ENCODE measurements at regions not wholly inside any gene's neighbourhood (a gene's known extent, or its start where the extent isn't known, plus 50 kb on each side); places are given as distances from the start of the nearest gene placed in this dataset.

DNA sequence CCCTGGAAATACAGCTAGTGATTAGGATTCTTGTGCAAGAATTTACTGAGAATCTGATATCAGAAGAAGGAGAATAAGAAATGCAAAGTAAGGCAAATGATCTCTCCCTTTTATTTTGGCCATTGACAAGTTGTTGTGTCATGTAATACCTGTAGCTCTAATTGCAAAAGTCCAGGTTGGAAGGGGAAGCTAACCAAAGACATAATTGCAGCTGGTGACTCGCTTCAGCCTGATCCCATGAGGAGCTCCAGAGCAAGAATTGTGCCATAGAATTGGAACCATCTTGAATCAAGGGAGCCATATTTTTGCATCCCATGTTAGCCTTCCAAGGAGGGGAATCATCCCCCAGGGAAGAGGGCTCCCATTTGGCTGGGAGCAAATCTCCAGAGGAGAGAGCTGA, 149.6 kb upstream of the MOCS2 start:
- TF ChIP-seq, protein P1, sequence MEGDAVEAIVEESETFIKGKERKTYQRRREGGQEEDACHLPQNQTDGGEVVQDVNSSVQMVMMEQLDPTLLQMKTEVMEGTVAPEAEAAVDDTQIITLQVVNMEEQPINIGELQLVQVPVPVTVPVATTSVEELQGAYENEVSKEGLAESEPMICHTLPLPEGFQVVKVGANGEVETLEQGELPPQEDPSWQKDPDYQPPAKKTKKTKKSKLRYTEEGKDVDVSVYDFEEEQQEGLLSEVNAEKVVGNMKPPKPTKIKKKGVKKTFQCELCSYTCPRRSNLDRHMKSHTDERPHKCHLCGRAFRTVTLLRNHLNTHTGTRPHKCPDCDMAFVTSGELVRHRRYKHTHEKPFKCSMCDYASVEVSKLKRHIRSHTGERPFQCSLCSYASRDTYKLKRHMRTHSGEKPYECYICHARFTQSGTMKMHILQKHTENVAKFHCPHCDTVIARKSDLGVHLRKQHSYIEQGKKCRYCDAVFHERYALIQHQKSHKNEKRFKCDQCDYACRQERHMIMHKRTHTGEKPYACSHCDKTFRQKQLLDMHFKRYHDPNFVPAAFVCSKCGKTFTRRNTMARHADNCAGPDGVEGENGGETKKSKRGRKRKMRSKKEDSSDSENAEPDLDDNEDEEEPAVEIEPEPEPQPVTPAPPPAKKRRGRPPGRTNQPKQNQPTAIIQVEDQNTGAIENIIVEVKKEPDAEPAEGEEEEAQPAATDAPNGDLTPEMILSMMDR (IDR thresholded peaks at IDR 0.05) = no peak
- TF ChIP-seq EZH2 (IDR thresholded peaks at IDR 0.05; ENCODE audit: borderline replicate concordance, insufficient read depth, low read depth, low read length, poor library complexity, severe bottlenecking) = no peak

Measured in B cell (primary cell).